ENCODE measurements at regions not wholly inside any gene's neighbourhood (a gene's known extent, or its start where the extent isn't known, plus 50 kb on each side); places are given as distances from the start of the nearest gene placed in this dataset.
"Not testable (repeated sequence)": the region's sequence is repeated elsewhere in the genome, so short reads cannot be mapped to it uniquely, and the experiment has no call there.

- H3K27me3 ChIP-seq (ENCODE audit: control insufficient read depth, insufficient read depth, low read length): no peaks in the 10 kb centered on the region
- H3K4me3 ChIP-seq (ENCODE audit: low read depth, low read length): no peak overlapping the region
- H3K36me3 ChIP-seq (ENCODE audit: control insufficient read depth, insufficient read depth, low read length): no peaks in the 10 kb centered on the region
- H3K27ac ChIP-seq (ENCODE audit: low read depth, low read length): no peak overlapping the region
- 73% methylated on average over 2 of the region's 6 CpGs for WGBS (ENCODE audit: insufficient coverage)
- no peaks in the 10 kb centered on the region for H3K9me3 ChIP-seq (ENCODE audit: control insufficient read depth, insufficient read depth, low read length)
- no peaks in the 10 kb centered on the region for H3K4me1 ChIP-seq (ENCODE audit: control insufficient read depth, insufficient read depth, low read length)
- no peak for DNase-seq (ENCODE audit: low read depth in 4 of 6, low spot score in 6 of 6)
These were observed 629.0 kb downstream of the NR2F2 start for GRCh38 chr15:96959501-96959900.

- H3K4me3 ChIP-seq (ENCODE audit: low read depth, low read length): no peak overlapping the region
- WGBS (ENCODE audit: insufficient coverage): 100% methylated on average over 1 of the region's 4 CpGs
- DNase-seq (ENCODE audit: low read depth in 4 of 6, low spot score in 6 of 6): no peak
- no peaks in the 10 kb centered on the region for H3K4me1 ChIP-seq (ENCODE audit: control insufficient read depth, insufficient read depth, low read length)
- no peak overlapping the region for H3K27ac ChIP-seq (ENCODE audit: low read depth, low read length)
- H3K27me3 ChIP-seq (ENCODE audit: control insufficient read depth, insufficient read depth, low read length): no peaks in the 10 kb centered on the region
- no peaks in the 10 kb centered on the region for H3K9me3 ChIP-seq (ENCODE audit: control insufficient read depth, insufficient read depth, low read length)
- H3K36me3 ChIP-seq (ENCODE audit: control insufficient read depth, insufficient read depth, low read length): no peaks in the 10 kb centered on the region
These were observed 630.4 kb downstream of the NR2F2 start for GRCh38 chr15:96960711-96961480.

GRCh38 chr15:96966554-96966953 is 636.1 kb downstream of the NR2F2 start:
- WGBS (ENCODE audit: insufficient coverage): no CpG with 5 or more reads among the region's 3 CpGs
- DNase-seq (ENCODE audit: low read depth in 4 of 6, low spot score in 6 of 6): no peak
- no peaks in the 10 kb centered on the region for H3K36me3 ChIP-seq (ENCODE audit: control insufficient read depth, insufficient read depth, low read length)
- H3K4me3 ChIP-seq (ENCODE audit: low read depth, low read length): no peak overlapping the region
- no peak overlapping the region for H3K27ac ChIP-seq (ENCODE audit: low read depth, low read length)
- H3K9me3 ChIP-seq (ENCODE audit: control insufficient read depth, insufficient read depth, low read length): no peaks in the 10 kb centered on the region
- H3K27me3 ChIP-seq (ENCODE audit: control insufficient read depth, insufficient read depth, low read length): no peaks in the 10 kb centered on the region
- H3K4me1 ChIP-seq (ENCODE audit: control insufficient read depth, insufficient read depth, low read length): peaks cover 10% of the 10 kb centered on the region

DNA sequence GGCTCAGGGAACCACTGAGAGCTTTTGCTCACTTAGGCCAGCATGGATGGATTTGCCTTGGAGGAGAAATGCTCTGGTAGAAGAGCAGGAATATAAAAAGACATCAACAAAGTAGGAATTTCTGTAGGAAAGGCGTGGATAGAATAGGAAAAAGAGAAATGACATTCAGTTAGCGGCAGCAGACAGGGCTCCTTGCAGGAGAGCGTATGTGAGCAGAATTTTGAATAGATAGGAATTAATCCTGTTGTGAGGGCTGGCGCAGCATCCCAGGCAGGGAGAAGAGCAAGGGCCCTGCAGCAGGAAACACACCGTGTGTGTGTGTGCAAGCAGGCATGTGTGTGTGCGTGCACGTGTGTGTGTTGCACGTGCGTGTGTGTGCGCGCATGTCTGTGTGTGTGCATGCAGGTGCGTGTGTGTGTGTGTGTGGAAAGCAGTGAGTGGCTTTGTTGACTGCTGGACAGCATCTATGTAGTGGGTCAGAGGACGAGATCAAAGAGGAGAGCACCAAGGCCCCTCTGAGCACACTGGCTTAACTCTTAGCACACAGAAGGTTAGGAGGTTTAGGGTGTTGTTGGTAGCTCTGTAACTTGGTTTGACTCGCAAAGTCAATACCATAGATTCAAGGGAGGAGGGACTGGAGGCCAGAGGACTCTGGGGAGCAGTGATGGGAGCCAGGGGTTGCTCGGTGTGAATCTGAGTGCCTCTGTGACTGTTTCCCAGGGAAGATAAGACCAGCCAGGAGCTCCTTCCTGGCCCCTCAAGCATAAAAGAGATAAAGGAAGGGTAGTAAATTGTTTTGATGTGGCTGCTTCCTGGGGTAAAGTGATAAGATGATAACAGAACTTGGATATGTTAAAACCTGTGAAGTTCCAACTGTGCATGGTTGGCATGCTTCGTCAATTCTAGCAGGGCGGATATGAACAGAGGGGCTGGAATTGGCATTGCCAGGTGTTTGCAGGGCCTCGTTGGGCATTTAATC is 639.5 kb downstream of the NR2F2 start:
- 59% methylated on average over 16 of the region's 18 CpGs for WGBS (ENCODE audit: insufficient coverage)
- DNase-seq (ENCODE audit: low read depth in 4 of 6, low spot score in 6 of 6): peak in 3 of 6 donors; percentile 12 to 91 (median 62)

GRCh38 chr15:96972201-96972600 is 641.7 kb downstream of the NR2F2 start:
- Histone ChIP-seq H3K36me3 (ENCODE audit: control insufficient read depth, insufficient read depth, low read length) (no peaks in the 10 kb centered on the region), H3K4me3 (ENCODE audit: low read depth, low read length) (no peak overlapping the region), H3K27me3 (ENCODE audit: control insufficient read depth, insufficient read depth, low read length) (no peaks in the 10 kb centered on the region), H3K27ac (ENCODE audit: low read depth, low read length) (no peak overlapping the region), H3K4me1 (ENCODE audit: control insufficient read depth, insufficient read depth, low read length) (peaks cover 10% of the 10 kb centered on the region), H3K9me3 (ENCODE audit: control insufficient read depth, insufficient read depth, low read length) (no peaks in the 10 kb centered on the region)
- DNase-seq (ENCODE audit: low read depth in 4 of 6, low spot score in 6 of 6): no peak
- WGBS (ENCODE audit: insufficient coverage): no CpG with 5 or more reads among the region's 1 CpG

More for the DNA sequence above, 639.5 kb downstream of the NR2F2 start:
- H3K27me3 ChIP-seq (ENCODE audit: control insufficient read depth, insufficient read depth, low read length): no peaks in the 10 kb centered on the region
- no peak overlapping the region for H3K4me3 ChIP-seq (ENCODE audit: low read depth, low read length)
- no peaks in the 10 kb centered on the region for H3K9me3 ChIP-seq (ENCODE audit: control insufficient read depth, insufficient read depth, low read length)
- H3K36me3 ChIP-seq (ENCODE audit: control insufficient read depth, insufficient read depth, low read length): no peaks in the 10 kb centered on the region
- H3K4me1 ChIP-seq (ENCODE audit: control insufficient read depth, insufficient read depth, low read length): peaks cover 10% of the 10 kb centered on the region
- no peak overlapping the region for H3K27ac ChIP-seq (ENCODE audit: low read depth, low read length)

DNA sequence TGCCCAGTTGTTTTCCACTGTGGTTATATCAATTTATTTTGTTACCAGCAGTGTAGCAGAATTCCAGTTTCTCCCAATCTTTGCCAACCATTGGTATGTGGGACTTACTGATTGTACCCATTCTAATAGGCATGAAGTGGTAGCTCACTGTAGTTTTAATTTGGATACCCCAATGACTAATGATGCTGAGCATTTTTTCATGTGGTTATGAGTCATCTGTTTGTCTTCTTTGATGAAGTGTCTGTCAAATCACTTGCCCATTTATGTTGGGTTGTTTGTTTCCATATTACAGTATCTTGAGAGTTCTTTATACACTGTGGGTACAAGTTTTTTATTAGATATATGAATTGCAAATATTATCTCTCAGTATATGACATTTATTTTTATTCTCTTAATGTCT is 644.3 kb downstream of the NR2F2 start:
- no peaks in the 10 kb centered on the region for H3K27me3 ChIP-seq (ENCODE audit: control insufficient read depth, insufficient read depth, low read length)
- no peaks in the 10 kb centered on the region for H3K36me3 ChIP-seq (ENCODE audit: control insufficient read depth, insufficient read depth, low read length)
- H3K9me3 ChIP-seq (ENCODE audit: control insufficient read depth, insufficient read depth, low read length): no peaks in the 10 kb centered on the region
- DNase-seq (ENCODE audit: low read depth in 4 of 6, low spot score in 6 of 6): no peak
- H3K27ac ChIP-seq (ENCODE audit: low read depth, low read length): no peak overlapping the region
- peaks cover 4% of the 10 kb centered on the region for H3K4me1 ChIP-seq (ENCODE audit: control insufficient read depth, insufficient read depth, low read length)
- H3K4me3 ChIP-seq (ENCODE audit: low read depth, low read length): no peak overlapping the region

GRCh38 chr15:96977886-96978285 is 647.4 kb downstream of the NR2F2 start:
- H3K36me3 ChIP-seq (ENCODE audit: control insufficient read depth, insufficient read depth, low read length): no peaks in the 10 kb centered on the region
- DNase-seq (ENCODE audit: low read depth in 4 of 6, low spot score in 6 of 6): no peak
- H3K27ac ChIP-seq (ENCODE audit: low read depth, low read length): no peak overlapping the region
- no peaks in the 10 kb centered on the region for H3K9me3 ChIP-seq (ENCODE audit: control insufficient read depth, insufficient read depth, low read length)
- H3K4me3 ChIP-seq (ENCODE audit: low read depth, low read length): no peak overlapping the region
- no peaks in the 10 kb centered on the region for H3K4me1 ChIP-seq (ENCODE audit: control insufficient read depth, insufficient read depth, low read length)
- H3K27me3 ChIP-seq (ENCODE audit: control insufficient read depth, insufficient read depth, low read length): no peaks in the 10 kb centered on the region
- no CpG with 5 or more reads among the region's 2 CpGs for WGBS (ENCODE audit: insufficient coverage)

- Histone ChIP-seq H3K9me3 (ENCODE audit: control insufficient read depth, insufficient read depth, low read length) (no peaks in the 10 kb centered on the region), H3K27me3 (ENCODE audit: control insufficient read depth, insufficient read depth, low read length) (no peaks in the 10 kb centered on the region), H3K36me3 (ENCODE audit: control insufficient read depth, insufficient read depth, low read length) (no peaks in the 10 kb centered on the region), H3K4me1 (ENCODE audit: control insufficient read depth, insufficient read depth, low read length) (no peaks in the 10 kb centered on the region), H3K4me3 (ENCODE audit: low read depth, low read length) (no peak overlapping the region), H3K27ac (ENCODE audit: low read depth, low read length) (no peak overlapping the region)
- DNase-seq (ENCODE audit: low read depth in 4 of 6, low spot score in 6 of 6): no peak
- 81% methylated on average over 3 of the region's 5 CpGs for WGBS (ENCODE audit: insufficient coverage)
These were observed 648.5 kb downstream of the NR2F2 start for GRCh38 chr15:96978937-96979473.

GRCh38 chr15:96984121-96984671 is 653.7 kb downstream of the NR2F2 start:
- not testable (repeated sequence) for H3K36me3 ChIP-seq (ENCODE audit: control insufficient read depth, insufficient read depth, low read length); H3K27ac ChIP-seq (ENCODE audit: low read depth, low read length); DNase-seq (ENCODE audit: low read depth in 4 of 6, low spot score in 6 of 6); H3K27me3 ChIP-seq (ENCODE audit: control insufficient read depth, insufficient read depth, low read length); H3K4me1 ChIP-seq (ENCODE audit: control insufficient read depth, insufficient read depth, low read length); H3K4me3 ChIP-seq (ENCODE audit: low read depth, low read length); H3K9me3 ChIP-seq (ENCODE audit: control insufficient read depth, insufficient read depth, low read length)
- WGBS (ENCODE audit: insufficient coverage): 97% methylated on average over 48 of the region's 58 CpGs

Measured in spinal cord (tissue), 9 donors.